HuH-7 (cell line): ENCODE measurements at regions not wholly inside any gene's neighbourhood (a gene's known extent, or its start where the extent isn't known, plus 50 kb on each side); places are given as distances from the start of the nearest gene placed in this dataset.

ENCODE experiments used
- DNase-seq: peaks from one replicate; pipeline ENCODE4 v3.0.0; 2011; ENCODE audit warnings: low spot score

GRCh38 chr10:33542752-33543505, 208.5 kb upstream of the NRP1 start:
- no peak for DNase-seq

DNA sequence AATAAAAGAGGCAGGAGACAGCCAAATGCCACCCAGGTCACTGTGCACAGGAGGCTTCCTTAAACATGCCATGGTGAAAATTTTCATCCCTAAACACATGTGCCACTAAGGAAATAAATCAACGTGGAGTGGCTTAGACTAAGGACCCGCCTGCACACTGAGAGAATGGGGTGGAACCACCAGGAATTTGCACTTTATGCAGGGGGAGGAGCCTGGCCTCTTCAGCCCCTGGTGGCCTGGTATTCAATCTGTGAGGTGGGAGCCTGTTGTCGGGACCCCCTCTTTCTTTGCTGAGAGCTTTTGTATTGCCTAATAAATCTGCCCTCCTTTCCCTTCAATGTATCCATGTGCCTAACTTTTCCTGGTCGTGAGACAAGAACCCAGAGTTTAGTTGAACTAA, 204.6 kb upstream of the NRP1 start:
- no peak for DNase-seq

DNA sequence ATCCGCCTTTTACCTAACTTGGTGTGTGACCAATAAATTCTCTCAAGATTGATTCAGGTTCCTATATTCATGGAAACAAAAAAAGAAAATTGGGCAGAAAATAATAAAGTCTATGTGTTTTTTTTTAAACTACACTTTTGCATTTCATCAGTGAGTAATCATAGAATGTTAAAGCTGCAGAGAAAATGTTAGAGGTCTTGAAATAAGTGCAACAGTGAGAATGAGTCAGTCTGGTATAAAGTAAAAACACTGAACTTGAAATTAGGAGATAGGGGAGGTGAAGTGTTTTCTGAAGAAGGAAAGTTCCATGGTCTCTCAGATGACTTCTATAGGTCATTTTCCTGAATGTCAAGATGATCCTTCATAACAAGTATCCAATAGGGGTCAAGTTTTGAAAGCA, 202.6 kb upstream of the NRP1 start:
- DNase-seq: no peak

DNA sequence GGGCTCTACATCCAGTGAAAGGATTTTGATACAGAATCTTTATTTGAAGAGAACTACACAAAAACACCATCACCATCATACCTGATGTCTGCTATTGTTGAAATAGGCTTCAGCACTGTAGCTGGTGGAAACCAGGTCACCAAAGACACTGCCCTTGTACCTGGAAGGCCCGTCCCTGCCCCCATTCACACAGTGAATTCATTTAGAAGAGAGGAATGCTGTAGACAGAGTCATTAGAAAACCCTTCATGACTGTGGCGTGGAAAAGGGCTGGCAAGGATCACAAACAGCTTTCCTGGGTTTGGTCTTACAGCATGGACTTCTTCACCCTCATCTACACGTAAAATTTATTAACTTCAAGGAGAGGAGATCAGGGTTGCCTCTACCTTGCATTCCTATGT, 202.0 kb upstream of the NRP1 start:
- DNase-seq: no peak

- DNase-seq: no peak
Observed at GRCh38 chr10:33535866-33536265, 201.4 kb upstream of the NRP1 start.

DNA sequence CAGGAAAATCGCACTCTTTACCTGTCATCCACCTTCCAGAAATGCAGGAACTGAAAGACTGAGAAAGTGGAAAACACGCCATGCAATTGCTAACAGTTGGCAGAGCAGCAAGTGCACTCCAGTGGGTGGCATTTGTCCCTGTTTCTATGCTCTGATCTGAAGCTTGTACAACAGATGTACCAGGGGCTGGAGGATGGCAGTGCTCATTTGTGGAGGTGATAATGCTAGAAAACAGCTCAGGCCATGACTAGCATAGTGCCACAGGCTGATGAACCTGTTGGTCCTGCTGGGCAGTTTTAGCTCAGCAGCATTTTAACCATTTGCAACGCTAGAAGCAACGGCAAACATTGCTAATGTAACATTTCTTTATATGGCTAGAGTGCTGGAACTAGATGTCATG, 199.9 kb upstream of the NRP1 start:
- no peak for DNase-seq

- no peak for DNase-seq
Observed at GRCh38 chr10:33533612-33534011, 199.1 kb upstream of the NRP1 start.

DNA sequence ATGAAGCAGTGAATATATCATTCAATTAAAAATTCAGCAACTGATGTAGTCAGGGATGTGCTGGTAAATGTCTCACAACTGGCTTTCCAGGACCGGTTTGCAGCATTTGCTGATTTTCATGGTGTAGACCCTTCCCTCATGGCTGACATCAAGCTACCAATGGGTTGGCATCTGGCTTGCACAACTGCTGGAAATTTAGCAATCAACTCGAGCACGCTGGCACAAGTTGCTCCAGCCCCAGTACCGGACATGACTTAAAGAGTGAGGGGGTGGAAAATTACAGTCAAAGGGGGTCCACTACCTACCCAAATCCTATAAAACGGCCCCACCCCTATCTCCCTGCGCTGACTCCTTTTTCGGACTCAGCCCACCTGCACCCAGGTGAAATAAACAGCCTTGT, 198.4 kb upstream of the NRP1 start:
- no peak for DNase-seq

- no peak for DNase-seq
Observed at GRCh38 chr10:33529234-33529633, 194.8 kb upstream of the NRP1 start.

DNA sequence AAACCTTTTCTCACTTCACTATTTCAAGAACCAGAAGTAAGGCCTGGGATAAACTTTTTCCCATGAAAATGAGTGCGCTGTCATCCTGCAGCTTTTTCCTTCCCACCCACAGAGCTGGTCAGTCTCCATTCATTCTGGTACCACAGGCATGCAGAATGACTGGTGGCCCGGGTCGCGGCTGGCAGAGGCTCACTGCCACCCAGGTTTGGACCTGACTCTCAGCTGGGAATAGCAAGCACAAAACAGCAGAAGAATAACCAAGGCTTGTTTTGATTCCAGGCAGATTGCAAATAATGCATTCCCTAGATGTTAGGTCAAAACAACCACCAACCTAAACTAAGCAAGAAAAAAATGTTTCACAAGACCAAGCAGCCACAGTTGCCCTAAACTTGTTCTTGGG, 190.5 kb upstream of the NRP1 start:
- no peak for DNase-seq

DNA sequence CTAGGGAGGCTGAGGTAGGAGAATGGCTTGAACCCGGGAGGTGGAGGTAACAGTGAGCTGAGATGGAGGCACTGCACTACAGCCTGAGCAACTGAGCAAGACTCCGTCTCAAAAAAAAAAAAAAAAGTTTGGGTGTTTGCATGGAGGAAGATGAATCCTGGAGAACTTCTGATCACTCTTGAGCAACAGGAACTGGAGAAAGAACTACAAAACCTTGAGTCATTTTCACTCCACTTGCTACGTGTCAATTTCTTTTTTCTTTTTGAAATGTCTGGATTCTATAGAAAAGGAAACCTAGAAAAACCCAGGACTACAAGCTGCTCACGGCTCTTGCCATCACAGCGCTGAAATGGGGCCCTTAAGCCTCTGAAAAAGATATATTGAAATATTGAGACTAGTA, 189.6 kb upstream of the NRP1 start:
- DNase-seq: no peak

DNA sequence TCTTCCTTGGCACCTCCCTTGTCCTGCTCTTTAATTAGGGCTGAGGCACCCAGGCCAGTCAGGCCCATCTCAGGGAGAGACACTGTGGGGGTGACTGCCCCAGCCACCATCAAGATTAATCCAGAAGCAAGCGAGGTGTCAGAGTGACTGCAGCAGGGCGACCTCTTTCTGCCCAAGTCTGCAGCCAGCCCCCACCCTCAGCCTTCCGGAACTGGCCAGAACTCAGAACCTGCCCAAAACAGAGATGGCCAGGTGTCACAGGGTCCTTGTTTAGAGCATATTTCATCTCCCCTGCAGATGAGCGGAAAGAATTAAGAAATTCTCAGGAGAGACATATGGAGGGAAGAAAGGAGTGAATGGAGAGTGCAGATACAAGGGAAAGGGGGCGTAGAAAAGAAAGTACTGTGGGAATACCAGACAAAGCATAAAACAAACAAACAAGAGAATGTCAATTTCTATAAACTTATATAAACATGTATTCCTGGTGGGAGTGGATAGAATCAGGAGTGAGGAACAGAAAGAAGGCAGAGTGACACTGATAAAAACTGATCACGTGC, 188.8 kb upstream of the NRP1 start:
- DNase-seq: no peak

GRCh38 chr10:33521904-33522303, 187.4 kb upstream of the NRP1 start:
- no peak for DNase-seq

GRCh38 chr10:33521062-33521461, 186.6 kb upstream of the NRP1 start:
- DNase-seq: no peak

DNA sequence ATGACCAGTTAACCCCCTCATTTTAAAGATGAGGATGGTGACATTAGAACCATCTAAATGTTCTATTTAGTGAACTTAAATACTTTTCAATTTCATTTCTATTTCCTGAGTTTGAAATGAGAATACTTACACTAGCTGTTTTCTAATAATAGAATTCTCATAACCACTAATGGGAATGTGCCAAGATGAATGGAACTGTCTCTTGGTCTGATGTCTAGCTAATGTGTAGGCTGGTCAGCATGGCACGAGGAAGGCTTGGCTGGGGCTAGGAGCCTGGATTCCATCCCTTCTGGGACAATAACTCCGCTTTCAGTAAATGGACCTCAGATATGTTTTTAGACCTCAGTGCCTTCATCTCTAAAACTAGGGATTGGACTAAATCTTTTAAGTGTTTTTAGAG, 185.8 kb upstream of the NRP1 start:
- no peak for DNase-seq

GRCh38 chr10:33519130-33519860, 184.8 kb upstream of the NRP1 start:
- no peak for DNase-seq

GRCh38 chr10:33510206-33510605, 175.7 kb upstream of the NRP1 start:
- no peak for DNase-seq

- DNase-seq: peak; percentile 58
Observed at GRCh38 chr10:33509231-33509831, 174.9 kb upstream of the NRP1 start.

DNA sequence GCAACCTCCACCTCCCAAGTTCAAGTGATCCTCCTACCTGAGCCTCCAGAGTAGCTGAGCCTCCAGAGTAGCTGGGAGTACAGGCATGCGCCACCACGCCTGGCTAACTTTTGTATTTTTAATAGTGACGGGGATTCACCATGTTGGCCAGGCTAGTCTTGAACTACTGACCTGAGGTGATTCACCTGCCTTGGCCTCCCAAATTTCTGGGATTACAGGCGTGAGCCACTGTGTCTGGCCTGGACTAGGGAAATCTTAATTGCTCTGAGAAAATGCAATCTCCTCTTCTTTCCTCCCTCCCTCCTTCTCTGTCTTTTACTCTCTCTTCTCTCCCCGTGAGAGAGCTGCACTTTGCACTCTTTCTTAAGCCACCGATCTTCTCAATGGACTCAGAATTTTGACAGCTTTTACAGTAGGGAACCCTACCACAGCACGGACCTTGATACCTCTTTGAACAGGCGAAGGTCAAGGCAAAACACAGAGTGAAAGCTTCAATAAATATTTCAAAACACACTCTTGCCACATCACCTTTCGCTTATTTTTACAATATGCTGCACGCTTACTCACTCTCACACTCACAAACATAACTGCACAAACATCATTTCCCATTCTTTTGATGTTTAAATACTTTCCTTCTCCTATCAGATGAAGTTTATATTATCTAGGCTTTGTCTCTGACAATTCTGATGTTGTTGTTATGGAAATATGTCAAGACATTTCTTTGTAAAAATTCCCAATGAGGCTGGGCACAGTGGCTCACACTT, 173.4 kb upstream of the NRP1 start:
- peak; percentile 49 for DNase-seq

DNA sequence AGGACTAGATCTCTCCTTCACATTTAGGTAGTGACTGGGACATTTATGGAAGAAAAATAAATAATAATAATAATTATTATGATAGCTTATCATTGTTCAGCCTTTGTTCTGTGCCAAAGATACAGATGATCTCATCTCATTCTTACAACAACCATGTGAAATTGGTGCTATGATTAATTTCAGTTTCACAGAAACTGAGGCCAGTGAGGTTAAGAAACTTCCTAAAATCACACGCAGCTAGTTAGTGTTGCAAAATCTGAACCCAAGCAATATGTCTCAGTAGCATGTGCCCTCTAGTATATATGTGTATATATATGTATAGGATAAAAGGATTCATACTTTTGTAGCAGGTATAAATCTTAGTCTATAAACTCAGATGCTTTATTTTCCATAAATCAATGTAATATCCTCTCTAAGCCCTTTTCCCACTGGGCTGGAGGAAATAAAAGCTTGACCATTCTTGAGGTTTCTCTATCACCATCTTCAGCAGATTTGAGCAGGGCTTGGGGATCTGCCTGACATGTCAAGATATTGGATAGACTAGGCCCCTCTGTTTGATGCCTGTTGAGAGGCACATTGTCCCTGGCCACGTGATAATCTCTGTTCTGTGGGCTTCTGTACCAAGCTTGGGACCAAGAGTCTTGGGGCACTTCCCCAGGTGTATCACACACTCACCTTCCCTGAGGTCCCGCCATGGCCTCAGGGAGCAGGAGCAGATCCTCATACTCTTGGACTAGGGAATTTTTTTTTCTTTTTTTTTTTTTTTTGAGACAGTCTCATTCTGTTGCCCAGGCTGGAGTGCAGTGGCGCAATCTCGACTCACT, 172.6 kb upstream of the NRP1 start:
- DNase-seq: no peak

GRCh38 chr10:33506391-33506790, 171.9 kb upstream of the NRP1 start:
- no peak for DNase-seq
